ENCODE measurements at regions not wholly inside any gene's neighbourhood (a gene's known extent, or its start where the extent isn't known, plus 50 kb on each side); places are given as distances from the start of the nearest gene placed in this dataset.

DNA sequence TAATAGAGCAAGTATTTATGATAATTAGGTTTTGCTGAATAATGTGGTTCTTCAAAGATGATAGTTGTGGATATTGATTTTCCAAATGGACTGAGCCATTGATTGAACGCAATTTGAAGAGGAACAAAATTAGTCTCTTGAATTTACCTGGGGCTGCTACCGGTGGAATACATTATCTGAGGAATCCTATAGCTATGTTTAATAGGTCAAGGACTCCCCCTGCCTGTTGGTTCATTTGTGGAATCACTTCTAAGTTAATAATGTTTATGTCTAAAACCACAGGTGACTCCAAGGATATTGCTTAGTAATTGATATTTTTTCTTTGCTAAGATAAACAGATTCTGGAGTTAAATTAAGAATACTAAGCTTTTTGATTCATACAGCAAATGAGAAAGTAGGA, 576.0 kb upstream of the PABPC4L start:
- H3K36me3 ChIP-seq, result no peaks in the 10 kb centered on the region
- H3K27ac ChIP-seq, result no peak overlapping the region
- H3K4me1 ChIP-seq (replicated peaks), result no peaks in the 10 kb centered on the region
- 21% methylated on average over 2 of the region's 2 CpGs for WGBS
- no peaks in the 10 kb centered on the region for H3K9me3 ChIP-seq
- intact Hi-C loops (cut with DNase I), result no loop called here
- DNase-seq (ENCODE audit: low spot score), result no peak
- no peak overlapping the region for H3K4me3 ChIP-seq
- H3K27me3 ChIP-seq (replicated peaks; ENCODE audit: insufficient read depth), result no peaks in the 10 kb centered on the region
- TF ChIP-seq POLR2A (IDR thresholded peaks at IDR 0.05), result no peak
- TF ChIP-seq, protein P1, sequence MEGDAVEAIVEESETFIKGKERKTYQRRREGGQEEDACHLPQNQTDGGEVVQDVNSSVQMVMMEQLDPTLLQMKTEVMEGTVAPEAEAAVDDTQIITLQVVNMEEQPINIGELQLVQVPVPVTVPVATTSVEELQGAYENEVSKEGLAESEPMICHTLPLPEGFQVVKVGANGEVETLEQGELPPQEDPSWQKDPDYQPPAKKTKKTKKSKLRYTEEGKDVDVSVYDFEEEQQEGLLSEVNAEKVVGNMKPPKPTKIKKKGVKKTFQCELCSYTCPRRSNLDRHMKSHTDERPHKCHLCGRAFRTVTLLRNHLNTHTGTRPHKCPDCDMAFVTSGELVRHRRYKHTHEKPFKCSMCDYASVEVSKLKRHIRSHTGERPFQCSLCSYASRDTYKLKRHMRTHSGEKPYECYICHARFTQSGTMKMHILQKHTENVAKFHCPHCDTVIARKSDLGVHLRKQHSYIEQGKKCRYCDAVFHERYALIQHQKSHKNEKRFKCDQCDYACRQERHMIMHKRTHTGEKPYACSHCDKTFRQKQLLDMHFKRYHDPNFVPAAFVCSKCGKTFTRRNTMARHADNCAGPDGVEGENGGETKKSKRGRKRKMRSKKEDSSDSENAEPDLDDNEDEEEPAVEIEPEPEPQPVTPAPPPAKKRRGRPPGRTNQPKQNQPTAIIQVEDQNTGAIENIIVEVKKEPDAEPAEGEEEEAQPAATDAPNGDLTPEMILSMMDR (IDR thresholded peaks at IDR 0.05), result peak in 2 of 4 experiments; percentile 43 to 46

DNA sequence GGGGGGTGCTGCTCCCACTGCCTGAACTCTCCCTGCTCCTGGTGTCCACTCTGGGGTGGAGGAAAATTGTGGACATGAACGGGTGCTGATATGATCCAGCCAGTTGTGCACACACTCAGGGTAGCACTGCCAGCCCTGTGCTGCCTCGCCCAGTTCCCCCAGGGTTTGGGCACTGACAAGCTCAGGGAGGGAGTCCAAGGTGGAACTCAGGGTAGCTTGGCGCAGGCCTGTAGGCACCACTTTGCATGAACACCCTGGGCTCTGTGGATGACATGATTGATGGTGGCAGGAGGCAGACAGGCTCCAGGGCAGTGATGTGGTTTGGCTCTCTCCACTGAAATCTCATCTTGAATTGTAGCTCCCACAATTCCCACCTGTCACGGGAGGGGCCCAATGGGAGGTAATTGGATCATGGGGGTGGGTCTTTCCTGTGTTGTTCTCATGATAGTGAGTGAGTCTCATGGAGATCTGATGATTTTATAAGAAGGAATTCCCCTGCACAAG, 572.0 kb upstream of the PABPC4L start:
- intact Hi-C loops (cut with DNase I), result no loop called here

DNA sequence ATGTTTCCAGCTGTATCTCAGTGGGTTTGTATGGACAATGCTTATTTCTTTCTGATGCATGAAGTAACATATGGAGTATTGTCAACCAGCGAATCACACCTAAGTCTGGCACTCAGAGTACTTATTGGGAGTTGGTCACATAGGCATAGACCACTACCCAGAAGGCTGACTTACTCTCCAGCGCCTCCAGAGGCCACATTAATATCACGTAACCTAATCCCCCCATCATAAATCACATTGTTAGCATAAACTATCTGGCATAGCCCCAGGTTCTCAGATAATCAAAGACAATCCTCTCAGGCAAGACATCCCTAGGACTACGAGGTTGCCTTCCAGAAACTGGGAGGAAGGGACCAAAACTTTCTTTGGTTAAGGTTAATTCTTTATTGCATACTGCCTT, 560.5 kb upstream of the PABPC4L start:
- H3K9me3 ChIP-seq, result no peaks in the 10 kb centered on the region
- no peaks in the 10 kb centered on the region for H3K27me3 ChIP-seq (replicated peaks; ENCODE audit: insufficient read depth)
- no peak for DNase-seq (ENCODE audit: low spot score)
- TF ChIP-seq POLR2AphosphoS5 (IDR thresholded peaks at IDR 0.05), result no peak
- no peaks in the 10 kb centered on the region for H3K36me3 ChIP-seq
- H3K4me1 ChIP-seq (replicated peaks), result no peaks in the 10 kb centered on the region
- H3K4me3 ChIP-seq, result no peak overlapping the region
- H3K27ac ChIP-seq, result no peak overlapping the region
- 74% methylated on average over 4 of the region's 4 CpGs for WGBS
- intact Hi-C loops (cut with DNase I), result no loop called here

More for the DNA sequence above, 572.0 kb upstream of the PABPC4L start:
- Histone ChIP-seq H3K9me3 (no peaks in the 10 kb centered on the region), H3K4me1 (replicated peaks) (no peaks in the 10 kb centered on the region), H3K36me3 (no peaks in the 10 kb centered on the region), H3K27me3 (replicated peaks; ENCODE audit: insufficient read depth) (no peaks in the 10 kb centered on the region), H3K4me3 (no peak overlapping the region), H3K27ac (no peak overlapping the region)
- TF ChIP-seq POLR2A (IDR thresholded peaks at IDR 0.05) (no peak), POLR2AphosphoS5 (IDR thresholded peaks at IDR 0.05) (no peak)
- TF ChIP-seq, protein P1 (IDR thresholded peaks at IDR 0.05), result no peak
- 81% methylated on average over 4 of the region's 4 CpGs for WGBS
- no peak for DNase-seq (ENCODE audit: low spot score)

DNA sequence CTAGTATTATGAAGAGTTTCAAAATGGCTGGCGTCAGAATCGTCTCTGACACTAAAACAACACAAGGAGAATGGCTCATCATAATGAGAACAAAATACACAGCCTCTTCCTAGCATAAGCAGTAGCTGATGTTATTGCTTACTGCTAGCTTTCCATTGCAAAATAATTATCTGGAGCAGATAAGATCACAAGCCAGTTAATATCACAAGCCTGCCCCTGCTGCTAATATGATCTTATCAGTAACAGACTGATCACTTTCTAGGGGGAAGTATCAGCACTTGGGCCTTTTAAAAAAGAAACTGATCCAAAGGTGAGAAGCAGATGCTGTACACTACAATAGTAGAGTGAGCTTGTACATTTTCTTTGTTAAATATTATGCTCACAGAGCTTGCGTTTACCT, 554.8 kb upstream of the PABPC4L start:
- no peaks in the 10 kb centered on the region for H3K27me3 ChIP-seq (replicated peaks; ENCODE audit: insufficient read depth)
- TF ChIP-seq, protein P1 (IDR thresholded peaks at IDR 0.05), result no peak
- TF ChIP-seq POLR2A (IDR thresholded peaks at IDR 0.05), result no peak
- no peak for TF ChIP-seq POLR2AphosphoS5 (IDR thresholded peaks at IDR 0.05)

DNA sequence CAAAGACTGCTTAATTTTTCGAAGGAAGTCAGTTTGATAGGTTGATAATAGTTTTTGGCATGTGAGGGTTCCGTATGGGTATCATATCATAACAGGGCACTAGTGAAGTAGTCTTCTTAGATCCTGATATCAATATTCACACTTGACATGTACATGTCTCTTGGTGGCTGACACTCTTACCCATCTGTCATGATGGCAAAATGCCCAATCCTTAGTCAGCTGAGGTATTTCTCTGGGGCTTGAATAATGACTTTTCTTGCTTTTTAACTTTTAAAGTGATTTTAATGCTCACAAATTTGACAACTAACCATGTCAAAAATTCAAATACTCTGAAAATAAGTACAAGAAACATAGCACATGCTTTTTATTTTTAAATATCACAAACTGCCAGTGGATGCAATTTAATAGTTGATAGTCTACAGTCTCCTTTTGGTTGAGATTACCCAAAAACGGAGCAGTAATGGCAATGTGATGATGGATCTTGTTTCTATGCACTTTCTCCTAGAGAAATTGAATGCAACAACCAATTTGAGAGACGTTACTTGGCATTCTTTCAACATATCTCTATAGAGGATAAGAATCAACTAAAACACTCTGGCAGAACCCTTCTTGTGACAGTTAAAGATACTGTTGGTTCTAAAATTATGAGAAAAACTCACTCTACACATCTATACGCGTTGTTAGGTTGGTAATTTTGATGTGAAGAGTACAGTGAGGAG, 552.9 kb upstream of the PABPC4L start:
- Histone ChIP-seq H3K27ac (no peak overlapping the region), H3K4me1 (replicated peaks) (no peaks in the 10 kb centered on the region), H3K36me3 (no peaks in the 10 kb centered on the region), H3K9me3 (no peaks in the 10 kb centered on the region), H3K4me3 (no peak overlapping the region), H3K27me3 (replicated peaks; ENCODE audit: insufficient read depth) (no peaks in the 10 kb centered on the region)
- intact Hi-C loops (cut with DNase I), result no loop called here
- TF ChIP-seq, protein P1 (IDR thresholded peaks at IDR 0.05), result no peak
- 75% methylated on average over 6 of the region's 6 CpGs for WGBS
- DNase-seq (ENCODE audit: low spot score), result no peak

More for the DNA sequence above, 554.8 kb upstream of the PABPC4L start:
- Histone ChIP-seq H3K4me3 (no peak overlapping the region), H3K4me1 (replicated peaks) (no peaks in the 10 kb centered on the region), H3K36me3 (no peaks in the 10 kb centered on the region), H3K9me3 (no peaks in the 10 kb centered on the region), H3K27ac (no peak overlapping the region)
- no peak for DNase-seq (ENCODE audit: low spot score)
- intact Hi-C loops (cut with DNase I), result no loop called here
- WGBS, result 82% methylated on average over 3 of the region's 3 CpGs

All from prostate gland (tissue), 2 donors.